ENCODE measurements at regions not wholly inside any gene's neighbourhood (a gene's known extent, or its start where the extent isn't known, plus 50 kb on each side); places are given as distances from the start of the nearest gene placed in this dataset.

DNA sequence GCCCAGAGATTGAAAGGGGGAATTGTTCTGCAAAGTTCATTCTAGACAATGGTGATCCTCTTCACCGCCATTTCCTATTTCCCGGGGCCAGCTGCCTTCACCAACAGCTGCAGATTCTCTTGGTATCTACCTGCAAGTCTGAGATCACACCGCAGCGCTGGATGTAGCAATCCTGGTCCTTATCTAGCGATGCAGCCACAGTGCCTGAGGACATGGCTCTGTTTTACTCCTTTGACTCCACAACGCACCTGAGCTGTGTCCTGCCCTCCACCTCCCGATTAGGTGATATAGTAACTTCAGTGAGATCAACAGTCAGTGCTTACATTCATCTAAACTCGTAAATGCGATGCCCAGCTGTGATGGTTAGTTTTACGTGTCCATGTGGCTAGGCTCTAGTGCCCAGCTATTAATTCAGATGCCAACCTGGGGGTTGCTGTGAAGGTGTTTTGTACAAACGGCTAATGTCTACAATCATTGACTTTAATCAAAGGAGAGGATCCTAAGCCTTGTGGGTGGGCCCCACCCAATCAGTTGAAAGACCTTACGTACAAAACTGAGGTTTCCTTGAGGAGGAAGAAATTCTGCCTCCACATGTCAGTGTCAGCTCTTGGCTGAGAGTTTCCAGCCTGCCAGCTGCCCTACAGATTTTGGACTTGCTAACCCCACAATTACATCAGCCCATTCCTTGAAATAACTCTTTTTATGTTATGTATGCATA is 189.8 kb downstream of the SH3BP4 start:
- no peak for DNase-seq

DNA sequence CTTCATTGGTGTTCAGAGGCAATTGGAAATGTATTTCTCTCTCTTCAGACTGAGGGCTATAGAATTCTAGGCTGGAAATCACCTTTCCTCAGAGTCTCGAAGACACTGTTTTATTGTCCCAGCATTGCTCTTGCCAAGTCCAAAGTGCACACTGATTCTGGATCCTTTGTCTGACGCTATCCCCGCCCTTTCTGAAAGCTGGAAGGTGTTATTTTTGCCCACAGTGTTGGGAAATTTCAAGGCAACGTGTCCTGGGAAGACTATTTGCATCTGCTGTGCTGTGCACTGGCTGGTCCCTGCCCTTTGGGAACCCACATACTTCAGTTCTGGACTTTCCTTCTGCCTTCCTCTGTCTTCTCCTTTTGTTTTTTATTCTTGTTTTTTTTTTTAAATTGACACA is 190.8 kb downstream of the SH3BP4 start:
- DNase-seq, result no peak

DNA sequence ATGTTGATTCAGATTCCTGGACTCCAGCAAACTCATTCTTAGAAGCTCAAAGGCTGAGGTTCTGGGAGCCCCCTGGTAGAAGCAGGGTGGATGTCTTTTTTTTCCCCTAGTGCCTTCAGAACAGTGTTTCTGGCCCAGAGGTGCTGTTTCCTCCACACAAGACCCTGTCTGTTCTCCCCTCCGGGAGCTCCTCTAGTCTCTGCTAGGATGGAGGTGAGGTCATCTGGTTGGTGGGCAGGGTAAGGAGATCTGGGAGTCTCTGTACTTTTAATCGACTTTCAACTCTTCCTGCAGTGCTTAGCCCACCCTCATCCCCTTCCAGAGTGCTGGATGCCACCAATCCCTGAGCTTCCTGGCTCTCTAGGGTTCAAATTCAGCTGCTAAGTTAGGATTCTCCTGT is 192.0 kb downstream of the SH3BP4 start:
- no peak for DNase-seq

DNA sequence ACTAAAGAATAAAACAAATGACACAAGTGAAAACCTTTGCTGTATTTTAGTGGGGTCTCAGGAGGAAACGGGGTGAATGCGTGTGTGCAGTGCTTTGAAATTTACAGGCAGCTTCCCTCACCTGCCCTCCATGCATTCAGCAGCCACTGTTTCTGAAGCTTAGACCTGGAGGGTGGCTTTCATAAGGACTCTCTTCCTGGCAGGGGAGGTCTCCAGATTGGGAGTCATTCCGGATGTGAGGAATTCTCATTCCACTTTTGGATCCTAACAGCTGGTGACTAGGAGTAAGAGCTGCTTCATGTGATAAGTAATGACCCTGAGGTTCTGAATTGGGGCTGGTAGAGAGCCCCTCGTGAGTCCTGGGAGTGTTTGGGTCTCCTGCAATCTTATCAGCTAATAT is 192.5 kb downstream of the SH3BP4 start:
- DNase-seq, result no peak

DNA sequence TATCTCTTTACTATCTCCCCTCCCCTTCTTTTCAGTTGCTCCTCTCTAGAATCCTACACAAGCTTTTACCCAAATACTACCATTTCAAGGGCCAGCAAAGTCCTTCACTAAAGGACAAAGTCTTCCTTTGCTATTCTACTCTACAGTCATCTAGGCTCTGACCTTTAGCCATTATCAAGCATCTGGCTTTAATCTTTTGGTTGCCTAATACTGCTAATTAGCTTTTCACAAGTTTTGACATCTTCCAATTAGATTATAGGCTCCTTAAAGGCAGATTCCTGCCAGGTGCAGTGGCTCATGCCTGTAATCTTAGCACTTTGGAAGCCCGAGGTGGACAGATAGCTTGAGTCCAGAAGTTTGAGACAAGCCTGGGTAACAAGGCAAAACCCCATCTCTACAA is 194.4 kb downstream of the SH3BP4 start:
- no peak for DNase-seq

DNA sequence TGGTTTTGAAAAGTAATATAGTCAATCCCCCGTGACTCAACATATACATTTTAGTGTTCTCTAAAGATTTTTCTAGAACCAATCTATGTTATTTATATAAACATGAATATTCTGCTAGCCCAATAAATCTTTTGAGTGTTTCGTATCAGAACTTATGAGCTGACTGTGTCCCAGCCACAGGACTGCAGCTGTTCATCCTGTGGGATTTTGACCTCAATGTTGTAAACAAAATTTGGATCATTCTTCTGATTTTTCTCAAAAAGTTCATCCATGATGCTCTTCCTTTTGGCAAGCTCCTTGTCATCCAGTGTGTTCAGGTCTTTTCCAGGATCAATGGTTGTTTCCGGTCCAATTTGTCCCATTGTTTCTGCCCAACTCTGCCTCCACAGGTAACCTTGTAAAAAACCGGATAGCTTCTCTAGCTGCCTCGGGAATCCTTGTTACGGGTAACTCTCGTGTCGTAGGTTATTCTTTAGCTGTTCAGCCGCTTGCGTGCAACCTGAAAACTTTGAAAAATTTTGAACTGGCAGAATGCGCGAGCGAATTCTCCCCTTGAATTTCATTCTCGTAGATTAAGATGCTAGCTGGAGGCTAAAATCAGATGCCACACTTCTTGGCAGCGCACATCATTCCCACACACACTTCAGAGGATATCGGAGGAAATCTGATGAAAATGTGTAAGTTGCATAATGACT is 195.2 kb downstream of the SH3BP4 start:
- DNase-seq, result no peak

DNA sequence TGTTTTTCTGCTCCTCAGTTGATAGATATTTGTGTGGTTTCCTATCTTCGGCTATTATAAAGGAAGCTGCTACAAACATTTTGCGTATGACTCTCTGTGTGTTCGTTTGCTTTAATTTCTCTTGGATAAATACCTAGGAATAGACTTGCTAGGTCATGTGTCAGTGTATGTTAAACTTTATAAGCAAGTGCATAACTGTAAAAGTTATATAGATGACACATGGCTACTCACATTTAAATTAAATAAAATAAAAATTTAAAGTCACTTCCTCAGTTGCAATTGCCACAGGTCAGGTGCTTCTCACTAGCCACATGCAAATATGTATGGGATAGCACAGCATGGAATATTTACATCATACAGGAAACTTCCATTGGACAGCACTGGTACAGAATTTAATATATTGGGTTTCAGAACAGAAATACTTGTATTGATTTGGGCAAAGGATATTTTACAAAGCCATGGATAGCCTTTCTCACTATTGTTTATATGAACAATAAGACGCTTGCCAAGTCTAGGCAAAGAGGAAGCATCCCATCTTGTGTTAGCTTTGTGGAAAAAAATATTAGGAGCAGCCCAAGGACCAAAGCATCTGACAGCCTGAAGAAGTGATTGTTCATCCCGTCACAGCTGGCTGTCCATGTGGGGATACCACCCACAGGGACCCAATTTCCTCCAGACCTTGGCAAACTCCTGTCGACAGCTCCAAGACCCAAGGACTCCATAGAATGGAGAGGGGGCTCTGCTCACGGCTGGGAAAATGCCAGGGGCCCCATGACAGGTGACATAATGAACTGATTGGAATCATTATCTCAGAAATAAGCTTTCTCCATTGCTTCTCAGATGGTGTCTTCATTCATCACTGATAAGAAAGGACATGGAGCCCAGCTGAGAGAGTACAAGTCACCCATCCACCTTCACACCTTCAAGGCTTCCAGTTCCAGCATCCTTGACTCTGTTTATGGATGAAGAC is 196.7 kb downstream of the SH3BP4 start:
- no peak for DNase-seq

DNA sequence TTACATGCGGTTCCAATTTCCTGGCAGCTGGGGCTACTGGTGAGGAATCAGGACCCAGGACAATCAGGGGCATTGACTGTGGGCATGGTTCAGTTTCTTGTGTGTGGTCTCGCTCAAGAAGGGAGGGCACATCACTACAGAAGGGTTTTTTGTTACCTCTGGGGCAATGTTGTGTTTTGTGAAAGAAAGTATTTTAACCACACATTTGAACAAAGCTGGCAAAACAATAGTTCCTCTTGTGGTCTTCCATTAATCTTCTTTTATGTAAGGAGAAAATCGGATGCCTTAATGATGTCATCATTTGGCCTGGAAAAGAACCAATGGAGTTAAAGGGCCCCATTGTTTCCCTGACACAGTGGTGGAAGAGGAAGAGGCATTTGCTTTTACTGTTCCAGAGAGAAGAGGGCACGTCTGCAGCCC is 197.4 kb downstream of the SH3BP4 start:
- no peak for DNase-seq

DNA sequence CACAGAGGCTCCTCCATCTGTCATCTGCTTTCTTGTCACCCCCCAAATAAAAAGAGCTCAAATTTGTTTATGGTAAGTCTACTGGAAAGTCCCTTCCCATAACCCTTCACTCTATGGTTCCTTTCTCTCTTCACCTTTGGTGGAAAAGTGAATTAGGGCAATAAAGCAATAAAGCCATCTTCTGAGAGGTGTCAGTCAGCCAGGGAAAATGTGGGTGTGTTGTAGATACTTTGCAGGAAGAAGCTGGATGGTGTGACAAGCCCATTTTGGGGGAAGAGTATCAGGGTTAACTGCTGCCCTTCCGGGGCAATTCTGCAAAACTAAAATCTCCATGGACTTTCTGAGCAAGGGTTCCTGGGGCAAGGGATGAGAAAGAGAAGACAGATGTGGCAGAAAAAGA is 197.9 kb downstream of the SH3BP4 start:
- no peak for DNase-seq

DNA sequence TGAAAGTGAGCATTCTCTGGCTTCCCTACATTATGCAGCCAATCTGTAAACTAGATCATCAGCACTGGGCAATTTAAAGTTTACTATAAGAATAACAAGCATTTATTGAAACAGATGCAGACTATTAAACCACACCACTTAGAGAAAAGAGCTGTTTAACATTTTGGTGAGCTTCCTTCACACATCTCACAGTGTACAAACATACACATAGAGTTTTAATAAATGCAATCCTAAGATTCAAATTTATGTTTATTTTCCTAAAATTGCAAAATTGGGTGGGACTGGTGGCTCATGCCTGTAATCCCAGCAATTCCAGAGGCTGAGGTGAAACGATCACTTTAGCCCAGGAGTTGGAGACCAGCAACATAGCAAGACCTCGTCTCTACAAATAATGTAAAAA is 199.3 kb downstream of the SH3BP4 start:
- DNase-seq, result no peak

DNA sequence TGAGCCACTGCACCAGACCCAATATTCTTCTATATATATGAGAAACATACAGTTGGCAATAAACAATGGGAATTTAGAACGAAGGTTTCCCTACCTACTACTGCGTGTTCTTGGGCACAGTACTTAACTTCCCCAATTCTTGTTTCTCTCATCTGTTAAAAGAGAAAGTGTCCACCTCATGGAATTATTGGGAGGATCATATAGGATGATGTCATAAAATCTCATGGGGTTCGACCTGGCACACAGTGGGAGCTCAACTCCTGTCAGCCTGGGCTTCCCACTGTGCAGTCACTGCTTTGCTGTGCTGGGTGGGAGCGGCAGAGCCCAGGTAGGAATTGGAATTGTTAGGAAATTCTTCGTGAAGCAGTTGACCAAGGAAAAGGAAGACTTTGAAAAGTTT is 203.3 kb downstream of the SH3BP4 start:
- no peak for DNase-seq

DNA sequence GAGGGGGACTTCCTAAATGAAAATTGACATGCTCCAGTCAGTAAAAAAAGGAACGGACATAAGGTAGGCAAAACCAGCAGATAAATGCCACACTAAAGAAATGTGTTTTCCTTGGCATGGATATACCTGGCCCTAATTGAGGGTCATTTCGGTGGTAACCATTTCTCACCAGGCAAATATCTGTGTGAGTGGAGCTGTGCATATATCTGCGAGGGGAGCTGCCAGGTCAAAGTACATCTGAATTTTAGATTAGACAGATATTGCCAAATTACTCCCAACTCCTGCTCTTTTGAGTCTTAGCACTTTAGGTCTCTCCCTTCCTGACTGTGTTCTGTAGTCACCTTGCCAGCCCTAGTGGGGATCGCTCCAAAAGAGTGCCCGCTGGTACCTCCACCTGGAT is 204.2 kb downstream of the SH3BP4 start:
- no peak for DNase-seq

DNA sequence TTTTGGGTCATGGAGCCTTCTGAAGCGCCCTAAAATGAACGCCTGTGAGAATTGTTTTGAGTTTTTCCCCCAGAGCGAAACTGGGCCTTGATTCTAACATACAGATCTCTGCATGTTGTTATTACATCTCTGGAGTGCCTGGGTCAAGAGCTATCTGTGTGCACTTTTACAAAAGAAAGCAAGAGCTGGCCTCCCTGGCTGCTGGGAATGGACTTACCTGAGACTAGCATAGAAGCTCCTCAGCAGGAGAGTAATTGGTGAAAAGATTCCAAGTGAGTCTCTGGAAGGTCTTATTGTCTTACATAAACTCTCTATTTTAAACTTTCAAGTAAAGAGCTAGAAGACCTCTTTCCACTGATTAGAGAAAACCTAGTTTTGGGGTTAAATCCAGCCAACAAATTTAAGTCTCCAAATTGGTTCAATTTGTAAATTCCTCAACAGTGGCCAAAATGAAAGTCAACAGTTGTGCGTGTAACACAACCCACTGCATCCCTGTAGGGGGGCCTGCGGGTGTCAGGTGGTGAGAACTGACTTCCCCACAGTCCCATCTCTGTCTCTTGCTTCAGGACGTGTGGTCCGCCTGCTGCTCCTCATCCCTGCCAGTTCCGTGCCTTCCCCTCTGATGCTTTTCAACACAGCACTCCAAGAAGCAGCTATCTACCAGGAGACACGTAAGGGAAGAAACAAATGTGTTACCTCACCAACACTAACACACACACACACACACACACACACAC is 206.1 kb downstream of the SH3BP4 start:
- DNase-seq, result no peak

DNA sequence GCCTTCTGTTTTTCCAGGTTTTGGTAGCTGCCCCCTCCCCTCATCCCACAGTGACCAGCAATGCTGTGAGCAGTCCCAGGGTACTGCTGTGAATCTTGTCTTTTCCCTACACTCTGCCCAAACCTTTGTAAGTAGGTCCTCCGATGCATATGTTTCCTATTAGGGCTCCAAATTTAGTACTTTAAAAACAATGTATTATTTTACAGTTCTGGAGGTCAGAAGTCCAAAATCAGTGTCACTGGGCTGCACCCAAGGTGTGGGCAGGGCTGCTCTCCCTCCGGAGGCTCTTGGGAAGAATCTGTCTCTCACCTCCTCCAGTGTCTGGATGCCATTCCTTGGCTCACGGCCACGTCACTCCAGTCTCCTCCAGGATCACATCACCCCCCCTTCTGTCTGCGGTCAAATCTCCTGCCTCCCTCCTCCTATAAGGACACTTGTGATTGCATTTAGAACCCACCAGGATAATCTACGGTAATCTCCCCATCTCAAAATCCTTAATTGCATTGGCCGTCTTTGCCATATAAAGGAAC is 208.5 kb downstream of the SH3BP4 start:
- no peak for DNase-seq

DNA sequence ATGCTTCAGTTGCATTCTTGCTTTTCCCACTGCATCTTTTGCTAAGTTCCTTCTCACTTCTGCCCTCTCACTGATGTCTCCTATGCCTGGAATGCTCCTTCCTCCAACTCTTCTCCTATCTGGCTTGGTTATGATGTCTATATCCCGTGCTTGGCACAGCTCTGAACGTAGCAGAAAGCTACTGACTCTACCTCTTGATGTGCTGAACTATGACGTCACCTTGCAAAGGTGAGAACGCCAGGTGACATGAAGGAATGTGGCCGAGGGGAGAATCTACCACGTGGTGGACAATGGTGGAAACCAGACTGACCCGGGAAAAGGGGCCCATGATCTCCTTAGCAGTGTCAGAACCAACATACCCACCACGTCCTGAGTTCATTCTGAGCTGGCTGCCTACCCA is 209.7 kb downstream of the SH3BP4 start:
- DNase-seq, result no peak

DNA sequence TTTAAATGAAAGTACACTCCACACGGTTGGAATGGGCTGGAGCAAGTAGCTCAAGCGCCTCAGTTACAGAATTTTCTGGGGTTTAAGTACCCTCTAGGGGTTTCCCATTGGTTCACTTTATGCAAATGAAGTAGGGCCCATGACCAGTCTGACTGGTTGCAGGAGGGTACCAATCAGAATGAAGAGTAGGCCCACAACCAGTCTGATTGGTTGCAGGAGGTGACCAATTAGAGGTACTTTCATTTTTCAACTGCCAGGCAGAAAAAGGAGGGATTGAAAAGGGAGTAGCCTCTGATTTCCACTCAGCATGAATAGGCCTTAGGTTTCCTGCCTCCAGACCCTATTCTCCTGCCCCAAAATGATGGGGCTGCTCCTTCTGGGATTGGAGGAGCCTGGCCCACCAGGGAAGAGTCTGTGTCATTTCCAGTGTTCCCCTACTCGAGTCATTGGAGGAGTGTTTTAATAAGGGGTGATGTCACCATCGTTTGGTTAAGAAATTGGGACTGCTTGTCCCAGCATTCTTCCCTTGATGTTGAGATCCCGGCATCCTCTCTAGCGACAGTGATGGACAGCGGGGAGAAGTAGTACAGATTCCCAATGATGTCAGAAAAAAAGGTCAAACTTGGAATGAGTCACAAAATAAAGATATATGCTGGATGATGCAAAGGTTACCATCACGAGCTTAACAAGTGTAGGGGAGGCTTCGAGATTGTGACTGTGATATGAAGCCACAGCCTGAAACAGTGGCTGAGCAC is 210.4 kb downstream of the SH3BP4 start:
- DNase-seq, result no peak

DNA sequence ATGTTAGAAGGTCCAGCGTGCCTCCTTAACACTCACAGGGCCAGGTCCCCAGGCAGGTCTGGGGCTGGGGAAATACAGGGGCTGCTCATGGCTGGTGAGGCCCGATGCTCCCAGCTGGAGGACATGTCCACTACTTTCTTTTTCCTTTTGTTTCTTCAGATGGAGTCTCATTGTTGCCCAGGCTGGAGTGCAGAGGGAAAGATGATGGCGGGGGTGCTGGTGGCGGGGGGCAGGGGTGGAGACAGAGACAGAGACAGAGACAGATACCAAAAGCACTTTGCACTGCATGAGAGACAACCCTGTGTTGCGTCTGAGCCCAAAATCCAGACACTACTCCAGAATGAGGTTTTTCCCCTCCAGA is 211.0 kb downstream of the SH3BP4 start:
- DNase-seq, result no peak

DNA sequence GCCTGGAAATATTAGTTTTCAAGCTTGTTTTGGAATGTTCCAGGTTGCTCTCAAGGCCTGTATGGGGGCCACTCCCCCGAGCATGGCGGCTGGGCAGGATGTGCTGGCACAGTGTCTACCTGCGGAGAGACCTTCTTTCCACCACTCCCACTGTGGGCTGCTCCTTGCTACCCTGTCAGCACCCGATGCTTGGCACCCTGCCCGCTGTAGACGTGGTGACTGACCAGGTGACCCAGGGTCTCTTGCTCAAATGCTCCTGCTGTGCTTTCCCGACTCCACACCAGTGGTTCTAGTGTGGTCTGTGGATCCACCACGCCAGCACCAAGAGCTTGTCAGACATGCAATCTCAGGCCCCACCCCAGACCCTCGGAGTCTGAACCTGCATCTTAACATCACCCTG is 213.3 kb downstream of the SH3BP4 start:
- no peak for DNase-seq

DNA sequence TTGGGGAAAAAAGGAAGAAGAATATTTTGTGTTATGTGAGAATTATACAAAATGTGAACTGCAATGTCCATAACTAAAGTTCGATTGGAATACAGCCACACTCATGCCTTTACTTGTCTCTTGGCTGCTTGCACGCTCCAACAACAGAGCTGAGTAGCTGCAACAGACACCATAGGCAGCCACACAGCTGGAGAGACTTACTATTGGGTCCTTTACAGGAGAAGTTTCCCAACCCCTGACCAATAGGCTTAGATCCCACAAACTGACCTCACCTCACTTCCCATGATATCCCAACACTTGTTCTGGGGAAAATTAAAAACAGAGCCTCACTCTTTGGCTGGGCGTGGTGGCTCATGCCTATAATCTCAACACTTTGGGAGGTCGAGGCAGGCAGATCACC is 213.8 kb downstream of the SH3BP4 start:
- no peak for DNase-seq

DNA sequence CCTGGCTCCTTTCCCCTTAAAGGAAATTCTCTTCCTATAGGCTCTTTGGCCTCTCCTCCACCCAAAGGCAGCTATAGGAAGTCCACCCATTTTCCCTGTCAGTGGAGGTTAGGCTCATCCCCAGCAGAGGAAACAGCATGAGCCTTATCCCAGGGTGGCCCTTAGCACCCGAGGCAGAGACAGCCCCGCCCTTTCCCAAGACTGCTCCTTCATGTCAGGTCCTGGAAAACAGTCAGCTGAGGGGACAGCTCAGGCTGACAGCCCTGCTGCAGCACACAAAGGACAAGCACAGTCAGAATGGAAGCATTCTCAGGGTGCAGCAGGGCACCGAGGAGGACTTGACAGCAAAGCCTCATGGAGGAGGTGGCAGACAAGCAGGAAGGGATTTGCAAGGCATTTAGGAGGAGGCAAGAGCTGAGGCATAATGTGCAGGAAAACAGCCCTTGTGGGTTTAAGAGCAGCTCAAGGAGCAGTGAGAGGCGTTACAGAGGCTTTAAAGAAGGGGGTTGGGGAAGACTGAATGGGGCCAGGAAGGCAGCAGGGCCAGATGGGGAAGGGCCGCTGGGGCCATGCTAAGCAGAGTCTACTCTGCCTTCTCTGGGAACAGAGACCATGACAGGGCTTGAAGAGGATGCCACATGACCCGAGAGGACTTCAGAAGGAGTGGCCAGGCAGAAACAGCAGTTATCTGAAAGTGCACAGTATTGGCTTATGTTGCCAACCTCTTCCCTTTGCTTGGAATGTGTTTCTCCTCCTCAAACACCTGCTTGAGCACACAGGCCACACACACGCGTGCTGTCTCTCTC is 216.6 kb downstream of the SH3BP4 start:
- no peak for DNase-seq

DNA sequence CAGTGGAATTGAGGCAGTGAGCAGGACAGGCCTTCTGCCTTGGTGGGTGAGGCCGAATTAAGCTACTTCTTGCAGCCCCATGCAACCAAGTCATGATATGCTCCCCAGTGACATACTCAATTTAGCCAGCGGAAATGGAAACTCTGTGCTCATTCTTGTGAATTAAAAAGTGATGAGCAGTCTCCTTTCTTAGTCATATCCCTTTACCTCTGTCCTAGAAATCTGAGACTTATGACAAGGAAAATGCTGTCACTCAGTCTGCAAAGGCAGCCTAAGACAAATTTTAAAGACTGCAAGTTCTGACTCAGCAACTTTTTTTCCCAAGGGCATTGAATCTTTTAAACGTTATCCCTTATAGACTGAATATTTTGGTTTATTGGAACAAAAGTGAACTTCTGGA is 218.2 kb downstream of the SH3BP4 start:
- DNase-seq, result no peak
